CD4-positive, alpha-beta T cell (primary cell): ENCODE measurements at regions not wholly inside any gene's neighbourhood (a gene's known extent, or its start where the extent isn't known, plus 50 kb on each side); places are given as distances from the start of the nearest gene placed in this dataset.

Experiments used
- ATAC-seq: fragments of 200-7000 bp; cut with Tn5 transposase; one replicate; pipeline ENCODE4 v1.10.0; 2022; ENCODE audit warnings: mild to moderate bottlenecking; ENCODE audit not compliant: poor library complexity
- CTCF ChIA-PET: fragments of 350-600 bp; sonication (Branson Sonifier 250); formaldehyde crosslinking; loops from one replicate; lab custom pipeline; 2021; ENCODE audit warnings: antibody characterized with exemption, inconsistent platforms; lab: Charles Lee
- POLR2A ChIA-PET: fragments of 350-600 bp; sonication (Branson Sonifier 250); formaldehyde crosslinking; loops from one replicate; lab custom pipeline; 2021; ENCODE audit warnings: antibody characterized with exemption, inconsistent platforms; lab: Charles Lee
- DNase-seq, 14 experiments: peaks; one replicate each; pipeline ENCODE4 v3.0.0-alpha.2; 2013 to 2020; ENCODE audit warnings: mixed read lengths in 2 of 14
- H3K27ac ChIP-seq, 2 donors: one replicate each; pipeline versions ENCODE4 v1.5.1 to v1.7.0; 2013; ENCODE audit warnings: low read length in 2 of 2, low read depth in 1 of 2, mild to moderate bottlenecking in 1 of 2
- H3K27me3 ChIP-seq, 2 experiments: 1 replicate in 1 of 2; 2 replicates in 1 of 2; pipeline versions ENCODE4 v1.6.1 to v1.7.0; 2013; ENCODE audit warnings: low read length in 2 of 2, control low read depth in 1 of 2, mild to moderate bottlenecking in 1 of 2, moderate library complexity in 1 of 2; ENCODE audit not compliant: insufficient read depth in 2 of 2, control insufficient read depth in 1 of 2
- H3K36me3 ChIP-seq: one replicate; pipeline ENCODE4 v1.6.1; 2013; ENCODE audit warnings: low read length, control low read depth; ENCODE audit not compliant: insufficient read depth
- H3K4me1 ChIP-seq: one replicate; pipeline ENCODE4 v1.6.1; 2013; ENCODE audit warnings: low read length, control low read depth; ENCODE audit not compliant: insufficient read depth
- H3K4me3 ChIP-seq: one replicate; pipeline ENCODE4 v1.5.1; 2013; ENCODE audit warnings: mild to moderate bottlenecking, low read length, moderate library complexity
- H3K9me3 ChIP-seq, 2 experiments: 1 replicate in 1 of 2; 2 replicates in 1 of 2; pipeline versions ENCODE4 v1.6.1 to v1.7.0; 2013; ENCODE audit warnings: low read length in 2 of 2, mild to moderate bottlenecking in 2 of 2, control low read depth in 1 of 2, moderate library complexity in 1 of 2; ENCODE audit not compliant: control insufficient read depth in 1 of 2, insufficient read depth in 1 of 2
- H3K27ac Mint-ChIP-seq: one replicate; pipeline ENCODE4 v1.8.0; 2020; ENCODE audit warnings: mixed read lengths
- H3K27me3 Mint-ChIP-seq: one replicate; pipeline ENCODE4 v1.8.0; 2021; ENCODE audit warnings: mixed read lengths
- H3K36me3 Mint-ChIP-seq: one replicate; pipeline ENCODE4 v1.8.0; 2021; ENCODE audit warnings: low read depth, mixed read lengths
- H3K4me1 Mint-ChIP-seq: one replicate; pipeline ENCODE4 v1.8.0; 2021; ENCODE audit warnings: low read depth, mixed read lengths
- H3K4me3 Mint-ChIP-seq: one replicate; pipeline ENCODE4 v1.8.0; 2020; ENCODE audit warnings: mild to moderate bottlenecking, mixed read lengths
- H3K9me3 Mint-ChIP-seq: one replicate; pipeline ENCODE4 v1.8.0; 2020; ENCODE audit warnings: mixed read lengths
- CTCF ChIP-seq: fragments of 200-600 bp; IDR thresholded peaks from one replicate; pipeline ENCODE4 v1.8.0; 2022; ENCODE audit warnings: antibody characterized with exemption, mild to moderate bottlenecking
- intact Hi-C, 2 experiments: fragments of 100-400 bp; cut with DNase I in 1 of 2; cut with micrococcal nuclease in 1 of 2; formaldehyde crosslinking; loops; one replicate each; pipeline versions ENCODE4 v1.15.1 to v1.9.0; 2023 to 2025; cut with DNase I, micrococcal nuclease

- Mint-ChIP-seq H3K36me3 (no peaks in the 10 kb centered on the region), H3K27ac (no peak overlapping the region), H3K4me1 (no peaks in the 10 kb centered on the region), H3K9me3 (no peaks in the 10 kb centered on the region), H3K4me3 (no peak overlapping the region), H3K27me3 (no peaks in the 10 kb centered on the region)
- intact Hi-C loops = no loop called here
- ChIA-PET POLR2A (interaction anchor here (0.8 kb wide), 1 partner anchor 321 kb away, joined by 3 read pairs; no protein-coding TSS in a partner anchor), CTCF (no interaction called here)
- no peaks in the 10 kb centered on the region for H3K4me1 ChIP-seq
- no peak overlapping the region for H3K27ac ChIP-seq
- no peaks in the 10 kb centered on the region for H3K36me3 ChIP-seq
- DNase-seq (no peak), ATAC-seq (no peak)
- no peaks in the 10 kb centered on the region for H3K27me3 ChIP-seq
- no peak overlapping the region for H3K4me3 ChIP-seq
- H3K9me3 ChIP-seq = no peaks in the 10 kb centered on the region
- no peak for TF ChIP-seq CTCF
Observed at GRCh38 chr6:139852488-139853140, 478.2 kb upstream of the CITED2 start.

GRCh38 chr6:139852067-139852466 lies 477.6 kb upstream of the CITED2 start:
- Histone ChIP-seq H3K27ac (no peak overlapping the region), H3K36me3 (no peaks in the 10 kb centered on the region), H3K9me3 (no peaks in the 10 kb centered on the region), H3K4me1 (no peaks in the 10 kb centered on the region), H3K4me3 (no peak overlapping the region), H3K27me3 (no peaks in the 10 kb centered on the region)
- CTCF ChIA-PET = no interaction called here
- Mint-ChIP-seq H3K27ac (no peak overlapping the region), H3K4me3 (no peak overlapping the region), H3K4me1 (no peaks in the 10 kb centered on the region), H3K36me3 (no peaks in the 10 kb centered on the region), H3K9me3 (no peaks in the 10 kb centered on the region), H3K27me3 (no peaks in the 10 kb centered on the region)
- intact Hi-C loops = no loop called here
- DNase-seq = no peak
- POLR2A ChIA-PET = no interaction called here
- no peak for ATAC-seq
- TF ChIP-seq CTCF = no peak

GRCh38 chr6:139851206-139851605 lies 476.8 kb upstream of the CITED2 start:
- ATAC-seq (no peak), DNase-seq (no peak)
- Histone ChIP-seq H3K4me1 (no peaks in the 10 kb centered on the region), H3K4me3 (no peak overlapping the region), H3K9me3 (no peaks in the 10 kb centered on the region), H3K36me3 (no peaks in the 10 kb centered on the region), H3K27me3 (no peaks in the 10 kb centered on the region), H3K27ac (no peak overlapping the region)
- no peaks in the 10 kb centered on the region for H3K36me3 Mint-ChIP-seq
- intact Hi-C loops = no loop called here
- H3K27me3 Mint-ChIP-seq = no peaks in the 10 kb centered on the region
- ChIA-PET CTCF (no interaction called here), POLR2A (no interaction called here)
- no peak overlapping the region for H3K27ac Mint-ChIP-seq
- H3K4me1 Mint-ChIP-seq = no peaks in the 10 kb centered on the region
- H3K9me3 Mint-ChIP-seq = no peaks in the 10 kb centered on the region
- TF ChIP-seq CTCF = no peak
- no peak overlapping the region for H3K4me3 Mint-ChIP-seq
